Right lobe of liver (tissue), 6 donors: ENCODE measurements at regions not wholly inside any gene's neighbourhood (a gene's known extent, or its start where the extent isn't known, plus 50 kb on each side); places are given as distances from the start of the nearest gene placed in this dataset.

Source experiments
- ATAC-seq, 4 donors: fragments of 200-7000 bp; cut with Tn5 transposase; one replicate each; pipeline ENCODE4 v1.9.1; 2020; ENCODE audit warnings: mild to moderate bottlenecking in 4 of 4, moderate library complexity in 4 of 4
- DNase-seq, 3 donors: peaks; one replicate each; pipeline ENCODE4 v3.0.0-alpha.2; 2020
- H3K27ac ChIP-seq, 3 donors: fragments of 200-600 bp; one replicate each; pipeline ENCODE4 v1.8.0; 2022
- H3K27me3 ChIP-seq, 2 donors: fragments of 200-600 bp; one replicate each; pipeline ENCODE4 v1.8.0; 2022
- H3K36me3 ChIP-seq, 4 donors: fragments of 200-600 bp; sonication (generic) in 1 of 4; one replicate each; pipeline versions ENCODE4 v1.5.1 to v1.8.0; 2017 to 2022; ENCODE audit warnings: control low read depth in 1 of 4
- H3K4me1 ChIP-seq, 4 donors: fragments of 200-600 bp; sonication (generic) in 1 of 4; one replicate each; pipeline versions ENCODE4 v1.5.1 to v1.8.0; 2017 to 2022; ENCODE audit warnings: control low read depth in 1 of 4
- H3K4me3 ChIP-seq, 3 donors: fragments of 200-600 bp; one replicate each; pipeline ENCODE4 v1.8.0; 2022
- H3K9me3 ChIP-seq, 4 donors: fragments of 200-600 bp; sonication (generic) in 1 of 4; one replicate each; pipeline versions ENCODE4 v1.5.1 to v1.8.0; 2017 to 2022; ENCODE audit warnings: control low read depth in 1 of 4
- POLR2A ChIP-seq: fragments of 450-650 bp; IDR thresholded peaks from one replicate; pipeline ENCODE4 v1.6.1; 2017; ENCODE audit warnings: antibody characterized with exemption, mild to moderate bottlenecking
- WGBS: methylation state at CpG from one replicate; pipeline ENCODE4 v1.1.6; 2018; ENCODE audit warnings: low coverage, low lambda C conversion rate; ENCODE audit not compliant: insufficient coverage; ENCODE audit errors: missing lambda C conversion rate; 5-methylcytosine and 5-hydroxymethylcytosine counted together
- intact Hi-C, 2 donors: fragments of 100-400 bp; cut with DNase I; formaldehyde crosslinking; loops; one replicate each; pipeline versions ENCODE4 v1.11.2 to v1.14.1; 2022
- TF ChIP-seq, protein P1 (sequence below), 4 donors: fragments of 200-600 bp in 3 of 4; fragments of 450-650 bp in 1 of 4; IDR thresholded peaks; one replicate each; pipeline versions ENCODE4 v1.5.1 to v1.8.0; 2016 to 2022; ENCODE audit warnings: antibody characterized with exemption in 4 of 4, mild to moderate bottlenecking in 2 of 4
- donor health status: DM: no; HTN: yes; CAD: no.
- donor health status: DM: no; HTN: no; CAD: no.
- donor health status: DM: no; HTN: no; CAD: no.
- donor health status: DM: no; HTN: yes; CAD: no.
- donor health status: DM: no; HTN: yes; CAD: no.

DNA sequence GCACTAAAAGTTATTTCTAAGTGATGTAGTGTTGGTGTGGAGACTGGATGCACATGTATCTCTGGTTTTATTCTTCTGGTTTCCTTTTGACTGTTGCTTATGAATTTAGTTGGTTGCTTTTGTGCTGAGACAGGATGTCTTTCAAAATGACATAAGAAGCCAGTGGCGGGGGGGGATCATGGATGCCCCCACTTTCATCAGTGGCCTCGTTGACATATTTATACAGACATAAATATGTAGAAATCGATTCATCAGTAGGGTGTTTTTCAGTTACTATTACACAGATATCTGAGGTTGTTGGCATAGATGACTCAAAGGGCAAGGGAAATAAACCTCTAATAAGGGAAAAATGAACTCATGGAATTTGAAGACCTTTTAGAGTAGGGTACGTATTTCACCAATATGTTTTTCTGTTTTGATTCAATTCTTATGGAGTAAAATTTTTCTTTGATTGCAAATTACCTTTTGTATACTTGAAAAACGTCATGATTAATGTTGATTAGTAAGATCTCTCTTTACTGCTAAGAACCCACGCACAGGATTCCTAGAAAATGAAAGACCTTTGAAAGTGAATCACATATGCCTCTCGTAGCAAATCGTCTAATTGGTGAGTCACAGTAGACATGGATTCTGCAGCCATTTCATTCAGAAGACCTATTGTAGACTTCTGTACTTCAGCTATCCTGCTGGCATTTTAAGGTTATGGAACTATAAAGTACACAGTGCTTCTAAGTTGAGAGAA, 97.4 kb upstream of the RBMS3 start:
- 42% methylated on average over 8 of the region's 8 CpGs for WGBS
- no peaks in the 10 kb centered on the region for H3K9me3 ChIP-seq
- H3K27me3 ChIP-seq, result no peaks in the 10 kb centered on the region
- no peaks in the 10 kb centered on the region for H3K36me3 ChIP-seq
- H3K4me3 ChIP-seq, result no peak overlapping the region
- TF ChIP-seq POLR2A, result no peak
- TF ChIP-seq, protein P1, sequence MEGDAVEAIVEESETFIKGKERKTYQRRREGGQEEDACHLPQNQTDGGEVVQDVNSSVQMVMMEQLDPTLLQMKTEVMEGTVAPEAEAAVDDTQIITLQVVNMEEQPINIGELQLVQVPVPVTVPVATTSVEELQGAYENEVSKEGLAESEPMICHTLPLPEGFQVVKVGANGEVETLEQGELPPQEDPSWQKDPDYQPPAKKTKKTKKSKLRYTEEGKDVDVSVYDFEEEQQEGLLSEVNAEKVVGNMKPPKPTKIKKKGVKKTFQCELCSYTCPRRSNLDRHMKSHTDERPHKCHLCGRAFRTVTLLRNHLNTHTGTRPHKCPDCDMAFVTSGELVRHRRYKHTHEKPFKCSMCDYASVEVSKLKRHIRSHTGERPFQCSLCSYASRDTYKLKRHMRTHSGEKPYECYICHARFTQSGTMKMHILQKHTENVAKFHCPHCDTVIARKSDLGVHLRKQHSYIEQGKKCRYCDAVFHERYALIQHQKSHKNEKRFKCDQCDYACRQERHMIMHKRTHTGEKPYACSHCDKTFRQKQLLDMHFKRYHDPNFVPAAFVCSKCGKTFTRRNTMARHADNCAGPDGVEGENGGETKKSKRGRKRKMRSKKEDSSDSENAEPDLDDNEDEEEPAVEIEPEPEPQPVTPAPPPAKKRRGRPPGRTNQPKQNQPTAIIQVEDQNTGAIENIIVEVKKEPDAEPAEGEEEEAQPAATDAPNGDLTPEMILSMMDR (IDR thresholded peaks at IDR 0.05), result no peak
- ATAC-seq (no peak), DNase-seq (no peak)
- H3K27ac ChIP-seq, result no peak overlapping the region
- no peaks in the 10 kb centered on the region for H3K4me1 ChIP-seq
- intact Hi-C loops, result no loop called here

DNA sequence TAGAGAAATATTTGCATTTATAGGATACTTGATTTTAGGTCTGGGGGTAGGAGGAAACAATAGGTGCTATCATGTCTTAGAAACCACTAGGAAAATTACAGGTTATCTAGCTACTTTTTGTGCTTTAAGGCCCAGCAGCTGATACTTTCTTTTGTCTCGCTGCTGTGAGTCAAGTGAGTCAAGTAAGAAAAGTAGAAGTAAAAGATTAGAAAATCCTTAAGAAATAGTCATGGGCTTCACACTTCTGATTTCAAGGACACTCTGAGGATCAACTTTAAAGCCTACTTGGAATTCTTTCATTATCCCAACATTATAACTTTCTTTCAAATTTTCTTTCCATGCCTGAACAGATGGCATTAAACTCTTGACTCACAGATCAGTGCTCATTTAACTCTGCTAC, 95.2 kb upstream of the RBMS3 start:
- H3K27ac ChIP-seq, result no peak overlapping the region
- ATAC-seq (no peak), DNase-seq (no peak)
- H3K27me3 ChIP-seq, result no peaks in the 10 kb centered on the region
- H3K4me1 ChIP-seq, result no peaks in the 10 kb centered on the region
- intact Hi-C loops, result no loop called here
- no peaks in the 10 kb centered on the region for H3K9me3 ChIP-seq
- WGBS, result 81% methylated on average over 1 of the region's 1 CpG
- no peaks in the 10 kb centered on the region for H3K36me3 ChIP-seq
- no peak overlapping the region for H3K4me3 ChIP-seq
- TF ChIP-seq POLR2A, result no peak
- TF ChIP-seq, protein P1 (IDR thresholded peaks at IDR 0.05), result no peak

DNA sequence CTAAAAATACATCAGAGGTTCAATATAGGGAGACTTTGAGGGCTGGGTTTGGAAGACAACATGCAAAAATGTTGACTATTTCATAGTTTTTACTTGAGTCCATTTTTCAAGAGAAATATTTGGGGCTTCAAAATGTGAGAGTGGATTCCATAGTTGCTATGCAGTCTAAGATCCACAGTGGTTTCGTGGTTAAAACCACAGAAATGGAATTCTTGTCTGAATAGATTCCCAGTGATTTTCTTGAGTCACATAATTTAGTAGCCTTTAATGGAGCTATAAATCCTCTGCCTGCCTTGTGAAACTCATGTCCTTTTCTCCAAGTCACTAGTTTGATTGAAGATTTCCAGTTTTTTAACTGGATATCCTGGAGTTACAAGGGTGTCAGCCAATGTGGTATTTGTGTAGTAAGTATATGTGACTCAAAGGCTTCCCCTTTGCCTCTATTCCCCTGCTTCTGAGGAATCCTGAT, 94.7 kb upstream of the RBMS3 start:
- no peaks in the 10 kb centered on the region for H3K4me1 ChIP-seq
- no peak overlapping the region for H3K27ac ChIP-seq
- DNase-seq (no peak), ATAC-seq (no peak)
- no peaks in the 10 kb centered on the region for H3K27me3 ChIP-seq
- no peak overlapping the region for H3K4me3 ChIP-seq
- TF ChIP-seq, protein P1 (IDR thresholded peaks at IDR 0.05), result no peak
- no peak for TF ChIP-seq POLR2A
- 73% methylated on average over 1 of the region's 1 CpG for WGBS
- H3K36me3 ChIP-seq, result no peaks in the 10 kb centered on the region
- intact Hi-C loops, result no loop called here
- no peaks in the 10 kb centered on the region for H3K9me3 ChIP-seq

GRCh38 chr3:29186982-29187725, 93.7 kb upstream of the RBMS3 start:
- 39% methylated on average over 3 of the region's 3 CpGs for WGBS
- DNase-seq, result no peak

More at GRCh38 chr3:29186982-29187725, 93.7 kb upstream of the RBMS3 start:
- Histone ChIP-seq H3K27ac (no peak overlapping the region), H3K4me1 (no peaks in the 10 kb centered on the region), H3K36me3 (no peaks in the 10 kb centered on the region), H3K27me3 (no peaks in the 10 kb centered on the region), H3K9me3 (no peaks in the 10 kb centered on the region), H3K4me3 (no peak overlapping the region)
- intact Hi-C loops, result no loop called here
- no peak for ATAC-seq
- no peak for TF ChIP-seq POLR2A
- TF ChIP-seq, protein P1 (IDR thresholded peaks at IDR 0.05), result no peak
